Loucy (cell line): ENCODE measurements at regions not wholly inside any gene's neighbourhood (a gene's known extent, or its start where the extent isn't known, plus 50 kb on each side); places are given as distances from the start of the nearest gene placed in this dataset.

Experiments
- CTCF ChIP-seq: fragments of 200-600 bp; sonication (generic); conservative IDR thresholded peaks from 2 replicates; pipeline ENCODE4 v1.5.1; 2014; ENCODE audit warnings: mild to moderate bottlenecking, antibody characterized with exemption, low read length
- EZH2phosphoT487 ChIP-seq: fragments of 200-600 bp; IDR thresholded peaks from 2 replicates; pipeline ENCODE4 v1.6.1; 2018; ENCODE audit warnings: antibody characterized with exemption, mild to moderate bottlenecking, moderate library complexity, borderline replicate concordance

- TF ChIP-seq CTCF = no peak
- TF ChIP-seq EZH2phosphoT487 = no peak
Measured at GRCh38 chr4:80139671-80140070, 57.6 kb upstream of the PRDM8 start.
